HG03558 (cell line): ENCODE measurements at regions not wholly inside any gene's neighbourhood (a gene's known extent, or its start where the extent isn't known, plus 50 kb on each side); places are given as distances from the start of the nearest gene placed in this dataset.

ENCODE experiments used
- ATAC-seq: cut with Tn5 transposase; IDR thresholded peaks from one replicate; pipeline ENCODE4 v1.9.1; 2021; ENCODE audit warnings: moderate number of reproducible peaks; ENCODE audit not compliant: unreplicated experiment; ENCODE audit errors: extremely low read depth

DNA sequence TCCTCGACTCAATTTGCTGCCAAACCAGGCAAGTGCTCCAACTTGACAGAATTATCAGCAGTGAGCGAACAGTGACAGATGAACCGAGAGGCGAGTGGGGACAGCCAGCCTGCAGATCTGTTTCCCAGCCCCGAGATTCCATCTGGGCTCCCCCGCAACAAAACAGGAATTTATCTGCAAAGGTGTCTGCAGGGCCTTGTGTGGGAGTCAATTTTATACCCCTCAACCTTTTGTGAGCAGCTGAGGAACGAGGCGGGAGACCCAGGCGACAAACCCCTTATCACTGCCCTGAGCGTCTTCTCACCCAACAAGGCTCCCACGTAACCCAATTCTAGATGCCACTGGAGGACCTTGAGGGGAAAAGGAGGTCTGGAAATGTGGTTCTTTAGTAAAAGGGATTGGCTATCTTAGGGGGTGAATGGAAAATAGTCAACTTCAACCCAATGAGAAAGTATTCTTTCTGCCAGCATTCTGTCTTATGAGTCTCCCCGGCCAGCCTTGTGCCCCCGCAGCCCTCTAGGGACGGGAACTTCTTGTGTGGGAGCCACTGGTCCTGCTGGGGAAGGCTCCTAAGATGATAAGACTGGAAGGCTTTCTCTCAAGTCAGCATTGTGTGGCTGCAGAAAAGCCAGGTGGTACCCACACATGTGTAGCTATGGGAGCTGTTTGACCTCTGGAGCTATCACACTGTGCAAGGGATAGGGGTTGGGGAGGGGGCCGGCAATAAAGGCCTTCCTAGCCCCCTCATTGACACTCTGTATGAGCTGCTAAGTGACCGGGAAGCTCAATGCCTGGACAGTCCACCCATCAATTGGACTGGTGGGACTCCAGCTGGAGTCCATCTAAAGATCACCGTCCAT, 527.9 kb downstream of the SHQ1 start:
- no peak for ATAC-seq

- ATAC-seq, result no peak
These were observed 528.8 kb downstream of the SHQ1 start for GRCh38 chr3:72319194-72320094.

DNA sequence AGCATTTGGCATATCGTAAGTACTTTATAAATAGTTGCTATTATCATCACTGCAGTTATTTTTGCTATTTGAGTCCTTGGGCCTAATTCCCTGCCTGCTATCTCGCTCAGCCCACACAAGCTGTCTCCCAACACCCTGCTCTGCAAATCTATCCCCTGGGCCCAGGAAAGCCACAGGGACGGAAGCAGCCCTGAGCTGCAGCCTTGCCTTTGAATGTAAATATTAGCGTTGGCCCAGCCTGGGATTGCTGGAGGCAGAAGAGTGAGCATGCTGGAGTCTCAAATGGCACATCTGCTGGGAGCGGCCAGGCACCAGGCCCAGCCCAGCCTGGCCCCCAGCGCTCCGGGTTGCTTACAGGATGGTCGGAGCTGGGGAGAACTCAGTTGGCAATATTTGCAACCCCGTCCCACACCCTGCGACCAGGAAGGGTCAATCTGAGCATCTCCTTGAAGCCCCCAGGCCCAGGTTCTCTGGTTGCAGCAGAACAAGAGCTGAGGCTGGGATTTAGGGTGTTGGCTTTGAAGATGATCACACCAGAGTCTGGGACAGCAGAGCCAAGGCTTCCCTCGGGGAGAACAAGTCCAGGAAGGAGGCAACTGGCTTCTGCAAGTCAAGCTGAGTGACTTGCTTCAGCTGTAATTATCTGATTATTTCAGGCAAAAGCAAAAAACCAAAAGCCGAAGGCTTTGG, 529.6 kb downstream of the SHQ1 start:
- no peak for ATAC-seq

DNA sequence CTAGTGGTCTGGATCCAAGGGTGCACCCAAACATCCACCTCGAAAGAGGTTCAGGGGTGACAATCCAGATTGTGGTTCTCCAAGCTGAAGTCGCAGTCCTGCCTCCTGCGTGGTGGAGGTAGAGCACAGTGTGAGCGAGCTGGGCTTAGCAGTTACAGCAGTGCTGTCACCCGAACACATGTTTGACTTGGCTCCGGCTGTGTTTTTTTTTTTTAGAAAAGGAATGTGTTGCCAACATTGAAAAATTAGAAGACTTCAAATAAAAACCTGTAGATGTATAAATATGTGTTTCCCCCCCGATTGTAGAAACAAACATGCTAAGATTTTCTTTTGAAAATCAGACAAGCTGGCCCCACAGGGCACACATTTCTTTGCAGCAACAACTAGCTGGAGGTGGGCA, 530.8 kb downstream of the SHQ1 start:
- no peak for ATAC-seq

- no peak for ATAC-seq
These were observed 531.6 kb downstream of the SHQ1 start for GRCh38 chr3:72316501-72317279.

DNA sequence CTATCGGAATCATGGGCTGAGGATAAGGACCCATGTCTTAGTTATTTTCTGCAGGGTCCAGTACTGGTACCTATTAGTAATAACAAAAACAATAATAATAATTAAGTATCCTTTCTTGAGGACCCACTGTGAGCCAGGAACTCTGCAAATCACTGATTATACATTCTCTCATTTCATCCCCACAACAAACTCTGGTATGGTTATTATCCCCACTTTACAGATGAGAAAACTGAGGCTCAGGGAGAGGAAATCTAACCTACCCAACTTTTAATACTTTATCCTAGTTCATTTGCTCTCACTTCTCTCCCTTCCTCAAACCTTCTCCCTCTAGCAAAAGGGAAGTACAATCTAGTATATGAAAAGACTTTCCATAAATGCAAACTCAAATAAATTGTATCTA, 528.4 kb upstream of the PROK2 start:
- no peak for ATAC-seq

DNA sequence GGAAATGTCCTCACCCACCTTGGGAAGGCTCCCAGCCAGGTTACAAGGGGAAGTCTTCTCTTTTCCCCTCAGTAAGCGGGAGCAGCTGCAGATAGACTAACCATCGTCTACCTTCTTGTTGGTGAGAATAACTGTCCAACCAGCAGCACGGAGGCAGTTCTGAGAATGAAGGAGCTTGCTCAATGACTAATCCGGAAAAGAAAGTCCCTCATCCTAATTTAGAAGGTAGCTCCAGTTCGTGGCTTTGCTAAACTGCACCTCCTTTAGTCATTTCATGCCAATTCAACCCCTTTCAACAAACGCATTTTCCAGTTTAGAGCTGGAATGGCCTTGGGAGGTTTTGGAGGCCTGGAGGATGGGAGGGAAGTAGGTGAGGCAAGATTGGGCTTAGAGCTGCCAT, 527.4 kb upstream of the PROK2 start:
- no peak for ATAC-seq

GRCh38 chr3:72311425-72311824, 526.5 kb upstream of the PROK2 start:
- no peak for ATAC-seq

DNA sequence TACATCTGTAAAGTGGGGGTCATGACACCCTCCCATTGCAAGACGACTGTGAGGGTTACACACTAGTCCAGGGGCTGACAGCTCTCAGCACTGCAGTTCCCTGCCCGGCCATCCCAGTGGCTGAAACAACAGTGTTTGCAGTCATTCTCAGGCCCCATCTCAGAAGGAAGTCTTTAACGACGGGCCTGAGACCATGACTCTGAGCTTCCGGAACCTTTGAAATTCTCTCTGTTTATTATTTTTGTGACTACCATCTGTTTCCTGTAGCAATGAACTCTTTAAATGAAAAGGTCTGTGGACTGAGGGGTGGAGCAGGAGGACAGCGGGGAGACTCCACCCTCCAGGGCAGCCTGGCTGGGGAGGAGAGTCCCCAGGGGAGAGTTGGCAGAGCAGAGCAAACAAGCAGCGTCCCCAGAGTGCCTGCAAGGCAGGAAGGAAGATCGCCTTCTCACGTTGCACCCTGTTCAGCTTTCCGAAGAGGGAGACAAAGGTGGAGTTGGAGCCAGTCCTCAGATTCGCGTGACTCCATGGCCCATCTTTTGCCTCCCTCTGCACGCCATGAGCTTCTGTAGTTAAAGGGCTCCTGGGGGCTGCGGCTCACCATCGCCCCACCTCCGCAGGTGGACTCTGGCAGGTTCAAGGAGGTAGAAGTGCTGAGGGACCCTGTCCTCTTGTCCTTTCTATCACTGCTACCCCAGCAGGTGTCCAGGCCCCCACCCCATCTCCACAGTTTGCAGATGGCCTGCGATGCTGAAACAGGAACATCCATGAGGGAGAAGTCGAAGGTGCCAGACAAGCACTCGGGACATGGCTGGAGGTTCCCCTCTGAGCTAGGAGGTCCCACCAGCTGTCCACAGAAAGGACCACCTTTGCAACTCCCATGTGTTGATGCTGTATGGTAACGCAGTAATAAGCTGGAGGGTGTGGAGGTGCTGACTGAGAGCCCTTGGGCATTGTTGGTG, 525.8 kb upstream of the PROK2 start:
- ATAC-seq, result peak; percentile 91

DNA sequence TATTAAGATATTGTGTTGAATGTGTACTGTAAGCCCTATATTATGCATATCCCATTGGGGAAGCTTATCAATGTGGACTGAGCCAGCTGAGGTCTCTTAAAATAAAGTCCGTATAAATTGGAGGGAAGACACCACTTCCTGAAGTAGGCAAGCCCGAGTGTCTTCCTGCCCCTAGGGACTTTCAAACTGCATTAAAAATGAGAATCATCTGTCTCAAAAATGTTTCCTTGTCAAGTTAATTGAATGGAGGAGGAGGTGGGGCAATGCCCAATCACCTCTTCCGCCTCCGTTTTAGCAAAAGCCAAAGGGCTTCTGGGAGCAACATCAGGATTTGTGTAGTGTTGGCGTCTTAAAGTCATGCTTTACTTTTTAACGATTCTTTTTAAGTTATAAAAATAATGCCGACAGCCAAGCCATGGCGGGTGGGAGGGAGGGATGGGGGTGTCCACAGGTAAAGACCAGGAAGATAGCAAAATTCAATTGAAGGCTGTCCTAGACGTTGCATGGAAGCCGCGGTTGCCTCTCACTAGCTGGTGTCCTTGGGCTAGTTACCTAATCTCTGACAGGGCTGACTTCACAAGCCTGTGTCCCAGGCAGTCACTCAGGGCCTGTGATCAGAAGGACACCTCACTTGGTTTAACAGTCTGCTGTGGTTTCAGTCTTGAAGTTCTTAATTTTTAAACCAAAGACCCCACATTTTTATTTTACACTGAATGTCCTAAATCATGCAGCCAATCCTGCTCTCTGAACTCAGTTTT, 524.9 kb upstream of the PROK2 start:
- ATAC-seq, result no peak

- ATAC-seq, result no peak
These were observed 523.7 kb upstream of the PROK2 start for GRCh38 chr3:72308641-72309040.

DNA sequence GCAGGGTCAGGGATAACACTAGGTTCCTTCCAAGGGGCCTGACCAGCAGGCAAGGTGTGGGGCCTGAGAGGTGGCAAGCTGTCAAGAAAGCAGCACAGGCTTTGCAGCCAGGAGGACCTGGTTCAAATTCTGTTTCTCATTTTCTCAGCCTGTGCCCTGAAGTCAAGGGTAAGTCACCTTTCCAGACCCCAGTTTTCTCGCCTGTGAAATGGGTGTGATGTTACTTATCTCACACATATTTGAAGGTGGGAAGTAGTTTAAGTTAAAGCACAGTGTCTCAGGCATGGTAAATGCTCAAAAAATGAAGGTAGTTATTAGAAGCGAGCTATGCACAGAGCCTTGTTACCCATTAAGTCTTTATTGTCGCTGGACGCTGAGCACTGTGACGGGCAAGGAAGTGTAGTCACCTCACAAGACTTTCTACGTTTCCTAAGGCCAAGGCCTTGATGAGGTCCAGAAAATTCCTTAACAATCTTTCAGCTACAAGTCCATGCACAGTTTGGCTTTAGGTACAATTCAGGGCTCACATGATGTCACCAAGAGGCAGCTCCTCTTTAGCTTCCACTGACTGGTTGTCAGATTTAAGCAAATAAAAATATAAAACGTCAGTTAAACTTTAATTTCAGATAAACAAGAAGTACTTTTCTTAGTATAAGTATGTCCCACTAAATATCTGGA, 522.6 kb upstream of the PROK2 start:
- ATAC-seq, result no peak

- no peak for ATAC-seq
These were observed 521.9 kb upstream of the PROK2 start for GRCh38 chr3:72306800-72307341.

DNA sequence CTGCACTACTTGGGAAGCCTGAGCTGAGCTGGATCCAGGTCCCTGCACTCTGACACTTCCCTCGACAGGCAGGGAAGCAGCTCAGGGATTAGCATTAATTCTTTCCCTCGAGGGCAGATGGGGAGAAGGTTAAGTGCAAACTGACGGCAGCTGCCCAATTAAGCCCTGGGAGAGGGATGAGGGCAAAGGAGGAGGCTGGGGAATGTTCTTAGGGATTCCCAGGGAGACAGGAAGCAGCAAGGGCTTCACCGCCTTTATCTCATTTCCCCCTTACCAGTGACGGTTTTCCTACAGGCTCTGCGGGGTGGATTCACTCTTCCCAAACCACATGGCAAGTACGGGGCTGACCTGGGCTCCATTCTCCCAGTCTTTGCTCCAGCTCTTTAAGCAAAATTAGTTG, 519.0 kb upstream of the PROK2 start:
- no peak for ATAC-seq

DNA sequence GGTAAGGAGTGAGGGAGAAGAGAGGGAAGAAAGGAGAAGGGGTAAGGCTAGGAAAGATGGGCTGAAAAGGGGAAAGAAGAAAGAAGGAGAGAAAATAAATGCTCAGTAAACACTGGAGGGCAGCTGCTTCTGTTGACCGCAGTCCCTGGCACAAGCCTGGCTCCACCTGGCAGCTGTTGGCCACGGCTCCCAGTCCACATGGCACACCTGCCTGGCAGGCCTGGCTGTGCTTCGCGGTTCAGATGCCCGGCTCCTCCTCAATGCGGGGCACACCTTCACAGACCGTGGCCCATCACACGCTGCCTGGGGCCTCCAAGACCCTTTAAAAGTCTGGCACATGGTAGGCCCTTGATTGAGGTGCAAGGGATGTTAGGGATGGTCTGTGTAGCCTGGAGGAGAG, 516.8 kb upstream of the PROK2 start:
- ATAC-seq, result no peak

DNA sequence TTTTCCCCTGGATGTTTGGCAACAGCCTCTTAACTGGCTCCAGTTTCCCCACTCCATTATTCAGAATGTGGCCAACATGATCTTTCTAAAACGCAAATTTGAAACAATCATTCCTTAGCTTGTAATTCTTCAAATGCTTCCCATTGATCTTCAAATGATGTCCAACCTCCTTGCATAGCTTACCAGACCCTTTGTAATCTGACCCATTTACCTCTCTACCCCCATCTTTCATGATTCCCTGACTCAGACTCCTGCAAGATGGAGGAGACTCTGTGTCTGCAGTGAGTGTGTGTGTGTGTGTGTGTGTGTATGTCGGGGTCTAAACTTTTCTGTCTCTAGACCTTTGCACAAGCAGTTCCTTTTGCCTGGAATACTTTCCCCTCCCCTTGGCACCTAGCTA, 515.7 kb upstream of the PROK2 start:
- no peak for ATAC-seq

DNA sequence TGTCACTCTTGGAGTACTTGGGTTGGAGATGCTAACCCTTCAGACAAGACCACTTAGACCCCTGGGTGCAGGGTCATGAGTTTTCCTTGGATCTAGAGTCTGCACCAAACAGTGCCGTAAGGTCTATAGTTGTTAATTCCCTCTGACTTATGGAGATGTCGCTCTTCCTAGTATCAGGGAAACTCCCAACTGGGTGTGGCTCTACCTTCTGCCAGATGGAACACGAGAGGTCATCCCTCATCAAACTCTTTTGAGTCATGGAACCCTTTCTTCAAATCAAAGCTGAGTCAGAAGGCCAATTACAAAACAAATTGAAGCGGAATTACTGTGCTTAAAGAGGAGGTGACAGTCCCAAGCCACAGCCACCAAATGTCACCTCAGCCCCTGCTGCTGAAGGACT, 514.9 kb upstream of the PROK2 start:
- no peak for ATAC-seq
